Gastrocnemius medialis (tissue), 4 donors: ENCODE measurements at regions not wholly inside any gene's neighbourhood (a gene's known extent, or its start where the extent isn't known, plus 50 kb on each side); places are given as distances from the start of the nearest gene placed in this dataset.

Experiments
- POLR2A ChIP-seq, 2 donors: fragments of 450-650 bp; IDR thresholded peaks; one replicate each; pipeline ENCODE4 v1.6.1; 2017; ENCODE audit warnings: antibody characterized with exemption in 2 of 2, mild to moderate bottlenecking in 2 of 2, moderate library complexity in 2 of 2
- TF ChIP-seq, protein P1 (sequence below), 5 experiments: fragments of 450-650 bp in 3 of 5; fragments of 200-600 bp in 2 of 5; sonication (generic) in 2 of 5; IDR thresholded peaks in 4 of 5; conservative IDR thresholded peaks in 1 of 5; 1 replicate in 4 of 5; 2 replicates in 1 of 5; pipeline ENCODE4 v1.5.1; 2016 to 2019; ENCODE audit warnings: antibody characterized with exemption in 5 of 5, mild to moderate bottlenecking in 3 of 5, moderate library complexity in 3 of 5

DNA sequence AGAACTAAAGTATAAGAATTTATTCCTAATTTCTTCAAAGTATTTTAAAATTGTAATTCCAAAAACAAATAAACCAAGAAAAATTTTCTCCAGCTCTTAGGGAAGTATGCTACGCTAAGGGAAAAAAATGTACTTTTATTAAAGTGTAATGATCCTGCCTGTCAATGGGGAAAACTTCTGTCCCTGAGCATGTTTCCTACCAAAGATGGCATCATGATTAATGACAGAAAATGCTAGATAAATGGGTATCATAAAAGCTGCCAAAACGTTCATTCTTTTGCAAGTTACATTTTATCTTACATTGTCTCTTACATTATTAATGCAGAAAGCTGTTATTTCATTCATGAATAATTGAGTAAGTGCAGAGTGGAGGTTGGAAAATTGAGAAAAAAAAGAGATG is 443.4 kb downstream of the TECRL start:
- TF ChIP-seq, protein P1, sequence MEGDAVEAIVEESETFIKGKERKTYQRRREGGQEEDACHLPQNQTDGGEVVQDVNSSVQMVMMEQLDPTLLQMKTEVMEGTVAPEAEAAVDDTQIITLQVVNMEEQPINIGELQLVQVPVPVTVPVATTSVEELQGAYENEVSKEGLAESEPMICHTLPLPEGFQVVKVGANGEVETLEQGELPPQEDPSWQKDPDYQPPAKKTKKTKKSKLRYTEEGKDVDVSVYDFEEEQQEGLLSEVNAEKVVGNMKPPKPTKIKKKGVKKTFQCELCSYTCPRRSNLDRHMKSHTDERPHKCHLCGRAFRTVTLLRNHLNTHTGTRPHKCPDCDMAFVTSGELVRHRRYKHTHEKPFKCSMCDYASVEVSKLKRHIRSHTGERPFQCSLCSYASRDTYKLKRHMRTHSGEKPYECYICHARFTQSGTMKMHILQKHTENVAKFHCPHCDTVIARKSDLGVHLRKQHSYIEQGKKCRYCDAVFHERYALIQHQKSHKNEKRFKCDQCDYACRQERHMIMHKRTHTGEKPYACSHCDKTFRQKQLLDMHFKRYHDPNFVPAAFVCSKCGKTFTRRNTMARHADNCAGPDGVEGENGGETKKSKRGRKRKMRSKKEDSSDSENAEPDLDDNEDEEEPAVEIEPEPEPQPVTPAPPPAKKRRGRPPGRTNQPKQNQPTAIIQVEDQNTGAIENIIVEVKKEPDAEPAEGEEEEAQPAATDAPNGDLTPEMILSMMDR (IDR thresholded peaks at IDR 0.05 in 4 of 5, conservative IDR thresholded peaks at IDR 0.05 in 1 of 5): no peak
- TF ChIP-seq POLR2A (IDR thresholded peaks at IDR 0.05): no peak
